SK-MEL-5 (cell line): ENCODE measurements at regions not wholly inside any gene's neighbourhood (a gene's known extent, or its start where the extent isn't known, plus 50 kb on each side); places are given as distances from the start of the nearest gene placed in this dataset.
"Not testable (repeated sequence)": the region's sequence is repeated elsewhere in the genome, so short reads cannot be mapped to it uniquely, and the experiment has no call there.

Source experiments
- DNase-seq: peaks from one replicate; pipeline ENCODE4 v3.0.0-alpha.2; 2016; ENCODE audit warnings: low read depth, low spot score
- in situ Hi-C: cut with HindIII; loops from 2 replicates; pipeline ENCODE4 v1.10.0; 2016; ENCODE audit warnings: low sequenced_read_pairs, high pct_unique_total_duplicates, low pct_unique_long_range_greater_than_20kb

DNA sequence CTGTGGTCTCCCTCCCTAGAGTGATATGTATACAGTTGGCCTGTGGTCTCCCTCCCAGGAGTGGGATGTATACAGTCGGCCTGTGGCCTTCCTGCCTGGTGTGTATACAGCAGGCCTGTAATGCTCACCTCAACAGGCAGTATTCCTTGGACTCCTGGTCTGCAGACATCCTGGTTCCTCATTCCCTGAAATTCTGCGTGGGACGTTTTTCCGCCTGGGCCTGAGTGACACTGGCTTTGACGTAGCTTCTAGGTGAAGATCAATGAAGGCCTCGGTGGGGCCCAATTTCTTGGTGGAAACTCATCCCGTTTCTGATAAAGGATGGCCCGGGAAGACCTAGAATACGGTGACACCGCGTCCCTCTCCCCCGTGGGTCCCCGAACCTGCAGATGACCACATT is 98.7 kb upstream of the PPP2R3B start:
- DNase-seq = no peak
- in situ Hi-C loops = no loop called here

- in situ Hi-C loops = no loop called here
- DNase-seq = no peak
Measured at GRCh38 chrX:486325-486724, 99.6 kb upstream of the PPP2R3B start.

DNA sequence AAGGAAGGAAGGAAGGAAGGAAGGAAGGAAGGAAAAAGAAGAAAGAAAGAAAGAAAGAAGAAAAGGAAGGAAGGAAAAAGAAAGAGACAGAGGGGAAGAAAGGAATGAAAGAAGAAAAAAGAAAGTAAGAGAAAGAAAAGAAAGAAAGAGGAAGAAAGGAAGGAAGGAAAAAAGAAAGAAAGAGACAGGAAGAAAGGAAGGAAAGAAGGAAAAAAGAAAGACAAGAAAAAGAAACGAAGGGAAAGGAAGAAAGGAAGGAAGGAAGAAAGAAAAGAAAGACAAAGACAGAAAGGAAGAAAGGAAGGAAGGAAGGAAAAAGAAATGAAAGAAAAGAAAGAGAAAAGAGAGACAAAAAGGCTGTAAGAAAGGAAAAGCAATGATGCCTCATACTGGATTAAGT is 101.1 kb upstream of the PPP2R3B start:
- DNase-seq = no peak
- in situ Hi-C loops = no loop called here

GRCh38 chrX:489820-490219 is 103.1 kb upstream of the PPP2R3B start:
- DNase-seq = no peak
- in situ Hi-C loops = no loop called here

DNA sequence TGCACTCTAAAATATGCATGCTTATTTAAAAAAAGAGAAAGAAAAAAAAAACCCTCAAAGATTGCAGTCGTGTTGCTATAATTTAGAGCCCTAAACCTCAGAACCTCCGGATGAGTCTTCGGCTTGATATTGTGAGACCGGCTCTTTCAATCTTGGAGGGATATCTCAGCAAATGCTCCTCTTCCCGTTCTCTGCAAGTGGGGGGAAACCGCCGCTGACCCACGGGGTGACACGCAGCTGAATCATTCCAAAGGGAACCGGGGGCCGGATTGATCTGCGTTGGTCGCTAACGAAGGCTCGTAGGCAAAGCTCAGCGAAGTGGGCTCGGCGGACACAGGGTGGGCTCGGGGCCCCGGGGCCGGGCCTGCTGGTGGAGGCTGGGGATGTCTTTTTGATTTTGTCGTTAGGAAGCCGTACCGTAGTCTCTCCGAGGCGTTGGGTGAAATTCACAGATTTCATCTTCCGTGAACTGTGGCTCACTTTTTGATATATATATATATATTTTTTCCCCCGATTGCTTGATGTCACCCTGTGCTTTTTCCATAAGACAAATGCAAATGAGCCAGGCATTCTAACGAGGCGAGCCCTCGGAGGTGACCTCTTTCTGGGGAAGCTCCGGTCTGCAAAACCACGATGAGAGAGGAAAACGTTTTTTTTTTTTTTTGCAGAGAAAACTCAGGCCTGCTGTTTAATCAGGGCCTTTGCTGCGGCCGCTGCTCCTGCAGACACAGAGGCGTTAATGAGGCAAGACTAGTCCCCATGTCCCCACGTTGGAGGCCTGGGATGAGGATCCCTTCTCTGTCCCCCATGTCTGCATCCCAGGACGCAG is 110.7 kb upstream of the PPP2R3B start:
- no peak for DNase-seq
- in situ Hi-C loops = no loop called here

DNA sequence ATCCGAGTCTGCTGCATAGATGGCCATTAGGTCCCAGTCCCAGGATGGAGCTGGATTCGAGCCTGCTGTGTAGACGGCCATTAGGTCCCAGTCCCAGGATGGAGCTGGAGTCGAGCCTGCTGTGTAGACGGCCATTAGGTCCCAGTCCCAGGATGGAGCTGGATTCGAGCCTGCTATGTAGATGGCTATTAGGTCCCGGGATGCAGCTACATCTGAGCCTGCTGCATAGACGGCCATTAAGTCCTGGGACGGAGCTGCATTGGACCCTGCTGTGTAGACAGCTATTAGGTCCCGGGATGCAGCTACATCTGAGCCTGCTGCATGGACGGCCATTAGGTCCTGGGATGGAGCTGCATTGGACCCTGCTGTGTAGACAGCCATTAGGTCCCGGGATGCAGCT is 112.2 kb upstream of the PPP2R3B start:
- DNase-seq, in situ Hi-C loops: not testable (repeated sequence)

DNA sequence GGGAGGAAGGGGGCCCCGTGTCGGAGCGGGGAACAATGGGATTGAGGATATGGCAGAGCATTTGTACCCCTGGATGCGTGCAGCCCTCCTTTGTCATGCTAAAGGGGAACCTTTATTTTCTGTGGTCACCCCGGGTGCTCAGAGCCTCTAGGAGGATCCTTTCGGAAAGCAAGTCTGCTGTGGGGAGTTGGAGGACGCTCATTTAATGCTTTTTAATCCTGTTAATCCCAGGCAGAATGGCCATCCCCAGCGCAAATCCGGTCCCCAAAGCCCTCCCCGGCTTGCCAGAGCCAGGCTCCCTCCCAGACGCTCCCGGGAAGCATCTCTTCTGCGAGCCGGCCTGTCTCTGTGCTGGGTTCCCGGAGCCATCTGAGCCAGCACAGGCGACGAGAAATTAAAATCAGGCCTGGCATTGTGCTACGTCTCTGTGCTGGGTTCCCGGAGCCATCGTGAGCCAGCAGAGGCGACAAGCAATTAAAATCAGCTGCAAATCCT is 113.2 kb upstream of the PPP2R3B start:
- DNase-seq = no peak
- in situ Hi-C loops = no loop called here

DNA sequence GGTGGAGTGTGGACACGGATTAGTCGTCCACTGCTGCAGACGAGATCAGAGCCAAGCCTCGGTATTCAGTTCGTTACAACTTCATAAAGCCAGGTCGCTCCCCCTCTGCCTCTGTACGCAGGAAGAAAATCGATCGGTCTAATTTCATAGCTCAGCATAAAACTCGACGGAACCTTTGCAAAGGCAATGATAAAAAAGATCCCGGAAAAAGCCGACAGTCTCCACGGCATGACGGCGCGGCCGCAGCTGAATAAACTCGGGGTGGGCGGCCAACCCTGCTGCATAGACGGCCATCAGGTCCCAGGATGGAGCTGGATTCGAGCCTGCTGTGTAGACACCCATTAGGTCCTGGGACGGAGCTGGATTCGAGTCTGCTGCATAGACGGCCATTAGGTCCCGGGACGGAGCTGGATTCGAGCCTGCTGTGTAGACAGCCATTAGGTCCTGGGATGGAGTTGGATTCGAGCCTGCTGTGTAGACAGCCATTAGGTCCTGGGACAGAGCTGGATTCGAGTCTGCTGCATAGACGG is 113.8 kb upstream of the PPP2R3B start:
- no peak for DNase-seq
- in situ Hi-C loops = no loop called here

GRCh38 chrX:506341-506740 is 119.6 kb upstream of the PPP2R3B start:
- DNase-seq = no peak

GRCh38 chrX:508163-508562 is 121.5 kb upstream of the PPP2R3B start:
- in situ Hi-C loops = no loop called here
- no peak for DNase-seq

More at GRCh38 chrX:506341-506740, 119.6 kb upstream of the PPP2R3B start:
- in situ Hi-C loops = no loop called here

DNA sequence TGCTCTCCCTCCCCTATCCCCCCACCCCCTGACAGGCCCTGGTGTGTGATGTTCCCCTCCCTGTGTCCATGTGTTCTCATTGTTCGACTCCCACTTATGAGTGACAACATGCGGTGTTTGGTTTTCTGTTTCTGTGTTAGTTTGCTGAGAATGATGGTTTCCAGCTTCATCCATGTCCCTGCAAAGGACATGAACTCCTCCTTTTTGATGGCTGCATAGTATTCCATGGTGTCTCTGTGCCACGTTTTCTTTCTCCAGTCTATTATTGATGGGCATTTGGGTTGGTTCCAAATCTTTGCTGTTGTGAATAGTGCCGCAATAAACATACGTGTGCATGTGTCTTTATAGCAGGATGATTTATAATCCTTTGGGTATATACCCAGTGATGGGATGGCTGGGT is 121.8 kb upstream of the SHOX start:
- in situ Hi-C loops, DNase-seq: not testable (repeated sequence)

DNA sequence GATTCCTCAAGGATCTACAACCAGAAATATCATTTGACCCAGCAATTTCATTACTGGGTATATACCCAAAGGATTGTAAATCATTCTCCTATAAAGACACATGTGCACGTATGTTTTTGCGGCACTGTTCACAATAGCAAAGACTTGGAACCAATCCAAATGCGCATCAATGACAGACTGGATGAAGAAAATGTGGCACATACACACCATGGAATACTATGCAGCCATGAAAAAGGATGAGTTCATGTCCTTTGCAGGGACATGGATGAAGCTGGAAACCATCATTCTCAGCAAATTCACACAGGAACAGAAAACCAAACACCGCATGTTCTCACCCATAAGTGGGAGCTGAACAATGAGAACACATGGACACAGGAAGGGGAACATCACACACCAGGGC is 119.5 kb upstream of the SHOX start:
- in situ Hi-C loops, DNase-seq: not testable (repeated sequence)

GRCh38 chrX:518319-518718 is 112.3 kb upstream of the SHOX start:
- DNase-seq = no peak
- in situ Hi-C loops = no loop called here

GRCh38 chrX:519741-520140 is 110.8 kb upstream of the SHOX start:
- DNase-seq = peak; percentile 54
- in situ Hi-C loops = no loop called here

DNA sequence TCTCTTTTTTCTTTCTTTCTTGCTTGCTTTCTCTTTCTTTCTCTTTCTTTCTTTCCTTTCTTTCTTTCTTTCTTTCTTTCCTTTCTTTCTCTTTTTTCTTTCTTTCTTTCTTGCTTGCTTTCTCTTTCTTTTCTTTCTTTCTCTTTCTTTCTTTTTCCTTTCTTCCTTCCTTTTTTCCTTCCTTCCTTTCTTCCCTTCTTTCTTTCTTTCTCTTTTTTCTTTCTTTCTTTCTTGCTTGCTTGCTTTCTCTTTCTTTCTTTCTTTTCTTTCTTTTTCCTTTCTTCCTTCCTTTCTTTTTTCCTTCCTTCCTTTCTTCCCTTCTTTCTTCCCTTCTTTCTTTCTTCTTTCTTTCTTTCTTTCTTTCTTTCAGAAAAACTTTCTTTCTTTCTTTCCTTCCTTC is 108.1 kb upstream of the SHOX start:
- in situ Hi-C loops = no loop called here
- DNase-seq = no peak

GRCh38 chrX:525134-525533 is 105.5 kb upstream of the SHOX start:
- no peak for DNase-seq

GRCh38 chrX:526295-527224 is 104.0 kb upstream of the SHOX start:
- DNase-seq = no peak
- in situ Hi-C loops = no loop called here

More at GRCh38 chrX:525134-525533, 105.5 kb upstream of the SHOX start:
- in situ Hi-C loops = no loop called here
